Mucosa of descending colon (tissue), 3 donors: ENCODE measurements at regions not wholly inside any gene's neighbourhood (a gene's known extent, or its start where the extent isn't known, plus 50 kb on each side); places are given as distances from the start of the nearest gene placed in this dataset.

Experiments
- ATAC-seq: fragments of 200-7000 bp; cut with Tn5 transposase; one replicate; pipeline ENCODE4 v1.9.1; 2020; ENCODE audit warnings: mild to moderate bottlenecking, moderate library complexity
- DNase-seq, 3 donors: peaks; one replicate each; pipeline ENCODE4 v3.0.0-alpha.2; 2020
- H3K36me3 ChIP-seq: fragments of 200-600 bp; one replicate; pipeline ENCODE4 v1.8.0; 2021; ENCODE audit warnings: low read depth, mild to moderate bottlenecking
- H3K4me1 ChIP-seq: fragments of 200-600 bp; one replicate; pipeline ENCODE4 v1.8.0; 2021; ENCODE audit warnings: low read depth, mild to moderate bottlenecking
- H3K4me3 ChIP-seq: fragments of 200-600 bp; one replicate; pipeline ENCODE4 v1.8.0; 2021; ENCODE audit warnings: mild to moderate bottlenecking
- H3K9me3 ChIP-seq: fragments of 200-600 bp; one replicate; pipeline ENCODE4 v1.8.0; 2021; ENCODE audit warnings: mild to moderate bottlenecking
- CTCF ChIP-seq: fragments of 200-600 bp; IDR thresholded peaks from one replicate; pipeline ENCODE4 v1.8.0; 2022; ENCODE audit warnings: antibody characterized with exemption, mild to moderate bottlenecking
- intact Hi-C, 2 donors: fragments of 100-400 bp; cut with DNase I in 1 of 2; cut with micrococcal nuclease in 1 of 2; formaldehyde crosslinking; loops; one replicate each; pipeline versions ENCODE4 v1.11.0 to v1.11.1; 2022; cut with DNase I, micrococcal nuclease
- donor health status: DM: no; HTN: no; CAD: no; lungs with moderate emphysema.
- donor health status: DM: no; HTN: no; CAD: no.
- donor health status: DM: no; HTN: yes; CAD: no.

DNA sequence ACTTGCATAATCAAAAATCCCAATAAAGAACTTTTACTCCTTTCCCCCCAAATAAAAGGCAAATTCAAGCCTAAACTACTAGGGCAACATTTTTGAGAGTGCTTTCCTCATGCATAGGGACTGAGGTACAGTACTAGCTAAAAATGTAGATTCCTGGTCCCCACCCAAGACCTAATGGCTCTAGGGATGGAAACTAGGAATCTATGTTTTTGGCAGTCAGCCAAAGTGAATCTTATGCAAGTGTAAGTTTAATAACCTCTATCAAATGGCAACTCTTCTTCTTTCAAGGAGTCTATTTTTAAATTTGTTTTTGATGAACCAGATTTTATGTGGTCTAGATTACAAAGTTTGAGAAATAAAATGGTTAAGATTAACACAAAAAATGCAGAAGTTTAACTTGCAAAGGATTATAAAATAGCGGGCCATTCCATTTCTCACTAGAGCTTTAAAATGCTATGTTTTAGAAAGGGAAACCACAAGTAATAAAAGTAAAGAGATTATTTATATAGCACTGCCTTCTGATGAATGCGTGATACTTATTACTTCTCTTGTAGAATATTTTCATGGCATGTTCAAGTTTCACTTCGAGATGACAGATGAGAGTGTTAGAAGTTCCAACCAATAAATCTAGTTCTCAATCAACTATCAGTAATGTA is 70.4 kb upstream of the MDFIC start:
- intact Hi-C loops: no loop called here
- Histone ChIP-seq H3K4me3 (no peak overlapping the region), H3K4me1 (no peaks in the 10 kb centered on the region), H3K9me3 (no peaks in the 10 kb centered on the region), H3K36me3 (no peaks in the 10 kb centered on the region)
- DNase-seq (no peak), ATAC-seq (no peak)
- TF ChIP-seq CTCF: no peak

- no peaks in the 10 kb centered on the region for H3K36me3 ChIP-seq
- H3K4me3 ChIP-seq: no peak overlapping the region
- H3K4me1 ChIP-seq: no peaks in the 10 kb centered on the region
- no peaks in the 10 kb centered on the region for H3K9me3 ChIP-seq
- no peak for TF ChIP-seq CTCF
- intact Hi-C loops: no loop called here
- ATAC-seq: no peak
- no peak for DNase-seq
Observed at GRCh38 chr7:114852293-114852692, 69.6 kb upstream of the MDFIC start.

GRCh38 chr7:114853189-114853588 is 68.7 kb upstream of the MDFIC start:
- Histone ChIP-seq H3K36me3 (no peaks in the 10 kb centered on the region), H3K9me3 (no peaks in the 10 kb centered on the region), H3K4me1 (no peaks in the 10 kb centered on the region), H3K4me3 (no peak overlapping the region)
- ATAC-seq: no peak
- TF ChIP-seq CTCF: no peak
- intact Hi-C loops: no loop called here
- DNase-seq: no peak

- intact Hi-C loops: no loop called here
- H3K4me3 ChIP-seq: no peak overlapping the region
- no peaks in the 10 kb centered on the region for H3K9me3 ChIP-seq
- no peaks in the 10 kb centered on the region for H3K36me3 ChIP-seq
- ATAC-seq: no peak
- no peak for DNase-seq
- H3K4me1 ChIP-seq: no peaks in the 10 kb centered on the region
- no peak for TF ChIP-seq CTCF
Observed at GRCh38 chr7:114854369-114854768, 67.5 kb upstream of the MDFIC start.

GRCh38 chr7:114856625-114857024 is 65.3 kb upstream of the MDFIC start:
- Histone ChIP-seq H3K9me3 (no peaks in the 10 kb centered on the region), H3K36me3 (no peaks in the 10 kb centered on the region), H3K4me1 (no peaks in the 10 kb centered on the region), H3K4me3 (no peak overlapping the region)
- no peak for TF ChIP-seq CTCF
- DNase-seq (no peak), ATAC-seq (no peak)
- intact Hi-C loops: no loop called here

DNA sequence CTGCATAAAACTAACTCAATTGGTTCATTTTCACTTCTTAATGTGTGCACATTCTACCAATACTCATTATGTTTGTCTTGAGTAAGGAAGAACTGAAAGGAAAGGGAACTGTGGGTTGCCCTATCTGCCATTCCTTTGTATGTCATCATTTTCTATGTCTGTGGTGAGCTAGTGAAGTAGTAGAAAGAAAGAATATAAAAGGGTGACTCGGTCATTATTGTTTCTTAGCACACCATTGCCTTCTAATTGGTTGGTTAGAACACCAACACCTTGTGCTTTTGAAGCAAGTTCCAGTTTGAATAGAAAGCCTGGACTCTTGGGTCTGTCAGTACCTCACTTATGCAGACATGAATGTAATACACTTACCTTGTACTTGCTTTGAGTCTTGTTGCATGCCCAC is 64.3 kb upstream of the MDFIC start:
- no peak for DNase-seq
- no peak for TF ChIP-seq CTCF
- H3K4me3 ChIP-seq: no peak overlapping the region
- no peak for ATAC-seq
- intact Hi-C loops: no loop called here
- H3K9me3 ChIP-seq: no peaks in the 10 kb centered on the region
- H3K4me1 ChIP-seq: no peaks in the 10 kb centered on the region
- no peaks in the 10 kb centered on the region for H3K36me3 ChIP-seq
